GM10266 (cell line): ENCODE measurements at regions not wholly inside any gene's neighbourhood (a gene's known extent, or its start where the extent isn't known, plus 50 kb on each side); places are given as distances from the start of the nearest gene placed in this dataset.

Experiments
- DNase-seq: peaks from one replicate; pipeline ENCODE4 v3.0.0; 2012; ENCODE audit errors: extremely low spot score
- TF ChIP-seq, protein P1 (sequence below): IDR thresholded peaks from 2 replicates; pipeline ENCODE4 v1.5.1; 2012; ENCODE audit warnings: mild to moderate bottlenecking, low read depth; ENCODE audit not compliant: control insufficient read depth, insufficient read depth; ENCODE audit errors: missing control alignments

GRCh38 chr1:163875200-163875926, 553.6 kb downstream of the NUF2 start:
- TF ChIP-seq, protein P1, sequence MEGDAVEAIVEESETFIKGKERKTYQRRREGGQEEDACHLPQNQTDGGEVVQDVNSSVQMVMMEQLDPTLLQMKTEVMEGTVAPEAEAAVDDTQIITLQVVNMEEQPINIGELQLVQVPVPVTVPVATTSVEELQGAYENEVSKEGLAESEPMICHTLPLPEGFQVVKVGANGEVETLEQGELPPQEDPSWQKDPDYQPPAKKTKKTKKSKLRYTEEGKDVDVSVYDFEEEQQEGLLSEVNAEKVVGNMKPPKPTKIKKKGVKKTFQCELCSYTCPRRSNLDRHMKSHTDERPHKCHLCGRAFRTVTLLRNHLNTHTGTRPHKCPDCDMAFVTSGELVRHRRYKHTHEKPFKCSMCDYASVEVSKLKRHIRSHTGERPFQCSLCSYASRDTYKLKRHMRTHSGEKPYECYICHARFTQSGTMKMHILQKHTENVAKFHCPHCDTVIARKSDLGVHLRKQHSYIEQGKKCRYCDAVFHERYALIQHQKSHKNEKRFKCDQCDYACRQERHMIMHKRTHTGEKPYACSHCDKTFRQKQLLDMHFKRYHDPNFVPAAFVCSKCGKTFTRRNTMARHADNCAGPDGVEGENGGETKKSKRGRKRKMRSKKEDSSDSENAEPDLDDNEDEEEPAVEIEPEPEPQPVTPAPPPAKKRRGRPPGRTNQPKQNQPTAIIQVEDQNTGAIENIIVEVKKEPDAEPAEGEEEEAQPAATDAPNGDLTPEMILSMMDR: no peak
- no peak for DNase-seq

DNA sequence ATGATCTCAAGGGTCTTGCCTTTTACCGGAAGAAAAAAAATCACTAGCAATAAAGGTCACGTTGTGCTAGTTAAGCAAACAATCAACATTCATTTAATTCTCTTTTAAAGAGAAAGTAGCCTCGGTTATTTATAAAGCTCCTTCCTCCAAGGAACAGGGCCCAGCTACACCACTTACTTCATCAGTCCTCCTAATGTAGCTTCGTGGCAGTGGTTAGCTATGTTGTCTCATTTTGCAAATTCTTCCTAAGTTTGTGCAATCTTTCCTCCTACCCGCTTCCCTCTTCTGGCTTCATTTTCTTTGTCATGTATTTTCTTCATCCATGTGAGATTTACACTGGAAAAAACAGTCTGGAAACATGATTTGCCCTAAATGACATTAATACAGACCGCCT, 554.2 kb downstream of the NUF2 start:
- TF ChIP-seq, protein P1: no peak
- DNase-seq: no peak

DNA sequence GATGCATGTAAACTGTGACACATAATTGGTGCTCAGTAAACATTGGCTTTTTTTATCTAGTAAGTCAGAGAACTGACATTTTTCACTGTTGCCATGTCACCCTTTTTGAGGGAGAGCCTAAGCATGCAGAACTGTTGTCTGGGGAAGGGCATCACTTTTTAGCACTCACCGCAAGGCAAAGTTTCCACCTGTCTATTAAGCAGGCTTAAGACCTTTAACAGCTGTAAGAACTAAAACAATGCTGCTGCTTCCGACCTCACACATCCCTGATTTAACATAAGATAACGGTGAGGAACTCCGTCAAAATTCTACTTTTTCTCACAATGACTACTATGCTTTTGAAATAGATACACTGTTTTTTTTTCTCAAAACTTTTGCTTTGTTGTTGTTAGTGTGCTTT, 554.8 kb downstream of the NUF2 start:
- DNase-seq: no peak
- TF ChIP-seq, protein P1: no peak

GRCh38 chr1:163877016-163877415, 555.3 kb downstream of the NUF2 start:
- TF ChIP-seq, protein P1: no peak
- DNase-seq: no peak

GRCh38 chr1:163885510-163885909, 563.8 kb downstream of the NUF2 start:
- TF ChIP-seq, protein P1: no peak
- DNase-seq: no peak

GRCh38 chr1:163896001-163896400, 574.2 kb downstream of the NUF2 start:
- DNase-seq: no peak
- TF ChIP-seq, protein P1: no peak

DNA sequence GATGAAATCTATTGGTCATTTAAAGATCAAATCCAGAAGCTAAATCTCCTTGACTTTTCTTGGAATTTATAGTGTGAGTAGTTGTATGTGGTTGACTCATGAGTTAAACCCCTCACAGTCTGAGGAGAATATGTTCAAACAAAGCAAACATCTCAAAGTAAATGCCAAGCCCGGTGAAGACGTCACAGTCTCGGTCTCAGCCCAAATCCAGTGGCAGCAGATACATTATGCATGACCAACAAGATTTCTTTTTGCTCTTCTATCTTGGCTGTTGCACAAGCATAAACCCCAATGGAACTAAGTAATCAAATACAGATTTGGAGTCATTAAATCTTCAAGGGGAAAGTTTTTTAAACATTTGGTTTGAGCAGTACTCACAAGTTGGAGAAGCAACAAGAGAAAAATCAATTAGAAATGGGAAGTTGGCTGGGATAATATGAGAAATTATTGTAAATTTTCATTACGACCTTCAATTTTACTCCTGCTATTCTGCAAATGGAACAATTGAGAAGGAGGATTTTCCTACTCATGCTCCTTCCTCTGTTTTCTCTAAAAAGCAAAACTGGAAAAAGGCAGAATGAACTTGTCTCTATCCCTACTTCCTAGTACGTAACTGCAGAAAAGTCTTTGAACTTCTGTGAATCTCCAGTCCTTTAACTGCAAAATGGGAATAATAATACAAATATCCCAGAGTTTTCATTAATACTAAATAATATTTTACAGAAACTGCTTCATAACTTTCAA, 575.8 kb downstream of the NUF2 start:
- TF ChIP-seq, protein P1: no peak

More for the DNA sequence above, 575.8 kb downstream of the NUF2 start:
- DNase-seq: no peak
